ENCODE measurements at regions not wholly inside any gene's neighbourhood (a gene's known extent, or its start where the extent isn't known, plus 50 kb on each side); places are given as distances from the start of the nearest gene placed in this dataset.

- no peak for DNase-seq (ENCODE audit: low spot score)
- no peaks in the 10 kb centered on the region for H3K4me1 Mint-ChIP-seq (ENCODE audit: low read depth)
- peaks cover 7% of the 10 kb centered on the region for H3K27me3 Mint-ChIP-seq (ENCODE audit: low read depth)
- H3K36me3 Mint-ChIP-seq (ENCODE audit: low read depth): no peaks in the 10 kb centered on the region
- H3K9me3 Mint-ChIP-seq: no peaks in the 10 kb centered on the region
- H3K4me3 Mint-ChIP-seq (ENCODE audit: low read depth): no peak overlapping the region
- H3K27ac Mint-ChIP-seq: no peak overlapping the region
- intact Hi-C loops (cut with micrococcal nuclease): loop anchor here (1.0 kb wide), 1 partner anchor 69 kb away; no protein-coding TSS in a partner anchor
These were observed 68.4 kb downstream of the VEGFA start for GRCh38 chr6:43838276-43839036.

DNA sequence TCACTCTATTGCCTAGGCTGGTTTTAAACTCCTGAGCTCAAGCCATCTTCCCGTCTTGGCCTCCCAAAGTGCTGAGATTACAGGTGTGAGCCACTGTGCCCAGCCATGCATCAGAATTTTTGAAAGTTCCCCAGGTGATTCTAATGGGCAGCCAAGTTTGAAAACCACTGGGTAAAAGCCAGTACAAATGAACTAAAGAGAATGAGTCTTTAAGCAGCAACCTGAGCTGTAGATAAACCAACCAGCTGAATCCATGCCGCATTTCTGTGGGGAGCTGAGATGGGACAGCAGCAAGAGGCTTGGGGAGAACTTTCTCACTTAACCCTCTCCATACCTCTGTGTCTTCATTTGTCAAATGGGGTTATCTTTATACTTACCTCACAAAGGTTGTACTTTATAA is 67.5 kb downstream of the VEGFA start:
- H3K9me3 Mint-ChIP-seq: no peaks in the 10 kb centered on the region
- no peak for DNase-seq (ENCODE audit: low spot score)
- no peak overlapping the region for H3K4me3 Mint-ChIP-seq (ENCODE audit: low read depth)
- peaks cover 3% of the 10 kb centered on the region for H3K27me3 Mint-ChIP-seq (ENCODE audit: low read depth)
- H3K4me1 Mint-ChIP-seq (ENCODE audit: low read depth): no peaks in the 10 kb centered on the region
- no peaks in the 10 kb centered on the region for H3K36me3 Mint-ChIP-seq (ENCODE audit: low read depth)
- intact Hi-C loops (cut with micrococcal nuclease): no loop called here
- no peak overlapping the region for H3K27ac Mint-ChIP-seq

DNA sequence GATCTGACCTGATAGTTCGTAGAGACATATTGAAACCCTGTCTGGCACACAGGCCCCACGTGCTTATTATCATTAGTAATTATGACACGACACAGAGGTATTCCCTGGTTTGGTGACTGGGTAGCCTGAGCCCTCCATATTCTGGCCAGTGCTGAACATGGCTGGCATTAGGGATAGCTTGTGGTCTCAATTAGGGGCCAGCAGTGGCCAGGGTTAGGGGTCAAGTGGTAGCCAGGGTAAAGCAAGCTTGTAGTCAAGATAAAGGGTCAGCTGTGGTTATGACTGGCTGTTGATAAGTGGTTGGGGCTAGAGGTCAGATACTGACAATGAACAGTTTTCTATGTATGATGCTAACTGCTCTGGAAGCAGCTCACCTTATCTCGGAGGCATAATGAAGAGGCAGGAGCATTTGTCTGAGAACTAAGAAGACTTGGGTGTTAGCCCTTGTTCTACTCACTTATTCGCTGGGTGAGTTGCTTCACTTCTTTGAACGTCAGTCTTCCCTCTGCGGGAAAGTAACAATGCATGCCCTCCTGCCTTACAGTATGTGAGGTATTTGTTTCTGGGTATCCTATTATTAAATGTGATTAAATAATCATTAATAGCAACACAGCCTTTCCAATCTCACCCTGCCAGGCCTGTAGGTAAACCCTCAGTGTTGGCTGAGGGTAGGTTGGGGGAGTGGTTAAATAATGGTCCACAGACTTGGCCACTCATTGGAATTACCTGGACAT is 66.7 kb downstream of the VEGFA start:
- peaks cover 3% of the 10 kb centered on the region for H3K27me3 Mint-ChIP-seq (ENCODE audit: low read depth)
- DNase-seq (ENCODE audit: low spot score): no peak
- H3K27ac Mint-ChIP-seq: no peak overlapping the region
- intact Hi-C loops (cut with micrococcal nuclease): no loop called here
- no peak overlapping the region for H3K4me3 Mint-ChIP-seq (ENCODE audit: low read depth)
- no peaks in the 10 kb centered on the region for H3K4me1 Mint-ChIP-seq (ENCODE audit: low read depth)
- no peaks in the 10 kb centered on the region for H3K9me3 Mint-ChIP-seq
- no peaks in the 10 kb centered on the region for H3K36me3 Mint-ChIP-seq (ENCODE audit: low read depth)

All from activated T-helper 2 cell treated with anti-CD3 and anti-CD28 coated beads, Interferon-gamma antibody, Interleukin-2, Interleukin-4, amounts not matched to agents 10 μg/mL and 5 μg/mL and 100 μg/mL, durations not matched to agents 14 hours and 24 hours and 36 hours (primary cell).